ENCODE measurements at regions not wholly inside any gene's neighbourhood (a gene's known extent, or its start where the extent isn't known, plus 50 kb on each side); places are given as distances from the start of the nearest gene placed in this dataset.

DNA sequence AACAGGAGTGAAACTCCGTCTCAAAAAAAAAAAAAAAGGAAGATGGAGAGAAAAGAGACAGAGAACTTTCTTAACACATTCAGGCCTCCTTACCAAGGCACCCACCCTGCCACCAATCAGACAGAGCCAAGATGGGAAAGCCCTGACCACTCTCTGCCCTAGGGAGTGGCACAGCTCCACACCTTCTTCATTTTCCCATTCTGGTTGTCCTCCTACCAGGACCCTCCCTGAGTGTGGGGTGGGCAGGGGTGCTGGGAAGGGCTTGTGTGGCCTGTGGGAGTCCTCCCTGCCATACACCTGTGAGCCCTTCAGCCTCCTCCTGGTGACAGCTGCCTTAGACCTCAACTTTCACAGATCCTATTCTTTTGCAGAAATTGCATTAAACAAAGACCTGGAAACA lies 513.6 kb downstream of the BCL11B start:
- DNase-seq, result no peak

DNA sequence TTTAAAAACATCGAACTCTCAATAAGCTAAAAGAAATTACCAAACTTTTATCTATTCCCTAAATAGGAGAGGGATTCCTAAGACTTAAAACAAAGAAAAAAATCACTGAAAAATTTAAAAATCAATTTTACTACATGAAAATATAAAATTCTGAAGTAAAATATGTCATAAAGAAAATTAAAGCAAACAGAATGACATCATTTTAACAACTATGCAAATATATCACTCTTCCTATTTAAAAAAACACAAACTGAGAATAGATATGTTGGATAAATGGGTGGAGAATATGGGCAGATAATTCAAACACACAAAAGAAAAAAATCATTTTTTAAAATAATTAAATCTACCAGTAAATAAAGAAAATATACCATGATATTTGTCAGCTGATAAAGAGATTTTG lies 510.0 kb downstream of the BCL11B start:
- no peak for DNase-seq

DNA sequence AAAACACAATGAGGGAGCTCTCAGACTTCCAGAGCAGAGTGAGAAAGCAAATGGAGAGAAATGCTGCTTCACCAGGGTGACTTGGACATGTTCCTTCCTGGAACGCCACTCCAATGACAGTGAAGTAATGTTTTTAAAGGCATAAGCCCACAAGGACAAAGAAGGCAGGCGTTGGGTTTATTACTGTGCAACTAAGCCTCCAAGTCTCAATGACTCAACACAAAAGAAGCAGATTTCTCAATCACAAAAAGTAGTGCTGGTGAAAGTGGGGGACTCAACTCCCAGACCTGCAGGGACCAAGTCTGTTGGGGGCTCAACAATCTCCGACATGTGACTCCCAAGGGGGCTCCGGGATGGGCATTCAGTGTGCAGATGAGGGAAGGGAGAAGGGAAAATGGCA lies 505.2 kb downstream of the BCL11B start:
- DNase-seq, result no peak

DNA sequence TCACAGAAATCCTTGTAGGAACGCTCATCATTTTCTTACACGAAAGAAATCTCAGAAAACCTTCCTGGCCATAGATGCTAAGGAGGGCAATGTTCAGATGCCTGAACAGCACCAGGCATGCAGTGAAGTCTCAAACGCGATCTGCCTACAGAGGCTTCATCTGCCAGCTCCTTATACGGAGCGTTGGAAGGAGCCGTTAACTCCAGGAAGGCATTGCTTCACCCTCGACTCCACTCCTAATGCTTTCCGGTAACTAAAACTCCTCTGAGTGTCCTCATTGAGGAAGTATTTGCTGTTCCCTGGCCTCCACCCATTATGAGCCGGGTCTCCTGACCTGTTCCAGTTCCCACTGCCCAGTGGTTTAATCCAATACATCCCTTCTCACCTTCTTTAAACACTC lies 502.7 kb downstream of the BCL11B start:
- DNase-seq, result no peak

DNA sequence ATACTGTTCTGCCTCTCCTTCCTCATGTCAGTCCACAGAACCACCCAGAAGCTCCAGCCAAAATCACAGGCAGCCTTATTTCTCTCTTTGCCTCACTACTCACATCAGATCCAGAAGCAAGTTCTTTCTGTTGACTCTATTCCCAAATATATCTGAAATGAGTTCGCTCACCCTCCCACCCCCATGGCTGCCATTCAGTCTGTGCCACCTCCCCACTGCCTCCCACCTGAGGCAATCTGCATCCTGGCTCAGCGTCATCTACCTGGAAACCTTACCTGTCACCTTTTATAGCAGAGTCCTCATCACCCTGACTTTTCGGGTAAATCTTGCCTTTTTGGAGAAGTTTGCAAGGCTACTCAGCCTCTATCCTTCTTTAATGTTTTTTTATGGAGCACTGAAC lies 501.8 kb downstream of the BCL11B start:
- DNase-seq, result no peak

DNA sequence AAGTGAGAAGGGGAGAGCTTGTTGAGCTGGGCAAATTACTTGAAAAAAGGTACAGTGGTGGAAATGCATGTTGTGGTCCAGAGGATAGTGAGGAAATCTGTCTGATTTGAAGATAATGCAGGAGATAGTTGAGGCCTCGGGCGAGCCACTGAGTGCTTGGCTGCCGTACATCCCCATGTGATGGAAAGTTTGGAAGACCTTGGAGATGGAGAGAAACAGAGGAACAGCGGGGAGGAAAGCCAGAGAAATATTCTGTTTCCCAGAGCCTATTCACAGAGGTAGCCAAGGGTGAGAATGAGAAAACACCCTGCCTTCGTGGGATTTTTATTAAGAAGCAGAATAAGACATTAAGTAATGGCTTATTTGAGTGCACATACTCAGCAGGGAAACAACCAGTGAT lies 498.2 kb downstream of the BCL11B start:
- DNase-seq, result no peak

DNA sequence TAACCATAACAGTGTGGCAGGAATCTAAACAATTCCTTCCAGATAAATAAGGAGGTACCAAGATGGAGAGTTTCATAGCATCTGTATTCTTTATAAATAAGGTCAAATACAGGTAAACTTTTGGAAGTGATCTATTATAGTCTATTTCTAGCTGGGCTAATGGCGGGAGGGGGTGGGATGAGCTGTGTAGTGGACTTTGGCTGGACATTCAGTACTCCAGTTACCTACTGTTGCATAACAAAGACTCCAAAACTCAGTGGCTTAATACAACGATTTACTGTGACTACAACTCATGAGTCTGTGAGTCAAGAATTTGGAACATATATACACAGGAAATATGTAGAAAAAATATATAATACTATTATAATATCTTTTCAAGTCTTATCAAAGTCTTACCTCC lies 496.1 kb downstream of the BCL11B start:
- DNase-seq, result no peak

DNA sequence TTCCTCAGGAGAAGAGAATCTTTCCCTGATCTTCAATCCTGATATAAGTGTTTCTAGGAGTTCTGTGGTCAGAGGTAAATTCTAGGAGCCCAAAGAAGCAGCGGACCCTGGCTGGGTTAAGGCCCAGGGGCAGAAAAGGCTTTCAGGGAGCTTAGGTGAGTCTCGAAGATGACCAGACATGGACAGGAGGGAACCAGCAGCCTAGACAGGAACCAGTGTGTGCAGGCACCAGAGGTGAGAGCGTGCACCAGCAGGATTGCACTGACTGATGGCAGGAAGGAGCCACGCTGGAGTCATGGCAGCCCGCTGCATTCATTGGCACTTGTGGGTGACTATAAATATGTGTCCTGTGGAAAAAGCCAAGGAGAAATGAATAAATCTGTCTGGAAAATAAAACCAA lies 489.9 kb downstream of the BCL11B start:
- no peak for DNase-seq

DNA sequence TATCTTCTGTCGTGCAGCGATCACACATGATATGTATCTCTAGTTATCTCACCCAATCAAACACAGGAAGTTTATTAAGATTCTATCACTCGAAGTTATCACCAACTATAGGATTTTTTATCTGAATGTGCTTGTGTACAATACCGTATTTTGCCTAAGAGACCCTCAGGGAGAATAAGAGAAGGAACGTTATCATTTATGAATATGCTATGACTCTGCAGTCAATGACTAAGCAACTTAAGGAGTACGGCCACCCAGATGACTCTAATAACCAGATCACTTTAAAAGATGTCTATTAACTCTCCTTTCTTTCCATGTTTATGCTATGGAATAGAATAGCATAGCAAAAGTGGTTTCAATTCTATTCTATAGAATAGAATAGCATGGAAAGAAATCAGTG lies 486.4 kb downstream of the BCL11B start:
- no peak for DNase-seq

DNA sequence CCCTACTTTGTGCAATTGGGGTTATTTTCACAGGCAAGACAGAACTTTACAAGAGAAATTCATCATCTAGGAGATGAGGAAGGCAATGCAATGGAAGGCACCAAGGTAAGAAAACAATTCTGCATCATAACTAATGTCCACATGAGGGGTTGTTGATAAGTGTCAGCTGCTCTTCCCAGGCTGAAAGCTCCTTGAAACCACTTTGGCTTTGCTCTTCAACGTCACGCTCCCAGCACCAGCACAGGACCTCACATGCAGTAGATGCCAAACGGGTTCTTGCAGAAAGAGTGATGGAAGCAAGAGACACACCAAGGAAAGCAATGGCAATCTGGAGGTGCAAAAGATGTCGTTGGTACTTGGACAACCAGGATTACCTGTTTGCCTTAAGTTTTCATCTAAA lies 485.5 kb downstream of the BCL11B start:
- DNase-seq, result no peak

DNA sequence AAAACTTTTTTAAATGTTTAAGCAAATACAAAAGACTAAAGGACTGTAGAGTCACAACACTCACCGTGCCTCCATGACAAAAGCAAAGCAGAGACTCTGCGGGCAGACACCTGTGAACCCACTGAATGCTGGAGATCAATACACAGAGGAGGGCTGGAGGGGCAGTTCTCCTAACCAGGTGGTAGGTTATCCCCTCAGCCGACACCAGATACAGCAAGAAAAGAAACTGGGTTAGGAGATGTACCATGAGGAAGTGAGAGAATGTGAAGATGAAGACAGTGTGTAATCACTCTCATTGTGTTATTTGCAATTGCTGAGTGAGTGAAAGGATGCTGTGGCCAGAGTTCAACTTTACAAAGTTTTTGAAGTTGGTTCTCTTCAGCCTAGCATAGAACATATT lies 480.3 kb downstream of the BCL11B start:
- no peak for DNase-seq

DNA sequence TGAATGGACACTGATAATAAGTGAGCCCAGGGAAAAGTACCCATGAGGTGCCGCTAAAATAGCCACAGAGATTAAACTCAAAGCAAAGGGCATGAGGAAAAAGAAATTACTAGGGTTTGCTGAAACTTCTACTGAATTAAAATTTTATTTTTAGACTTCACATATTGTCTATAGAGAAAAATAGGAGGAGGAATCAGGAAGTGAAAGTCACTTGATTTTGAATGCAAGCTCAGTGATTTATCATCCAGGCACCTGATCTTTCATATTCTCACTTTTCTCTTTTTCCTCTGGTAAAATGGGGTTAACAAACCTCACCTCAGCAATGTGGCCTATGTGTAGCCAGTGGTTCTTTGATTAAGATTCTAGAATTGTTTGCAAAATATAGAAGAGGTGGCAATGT lies 479.8 kb downstream of the BCL11B start:
- no peak for DNase-seq

DNA sequence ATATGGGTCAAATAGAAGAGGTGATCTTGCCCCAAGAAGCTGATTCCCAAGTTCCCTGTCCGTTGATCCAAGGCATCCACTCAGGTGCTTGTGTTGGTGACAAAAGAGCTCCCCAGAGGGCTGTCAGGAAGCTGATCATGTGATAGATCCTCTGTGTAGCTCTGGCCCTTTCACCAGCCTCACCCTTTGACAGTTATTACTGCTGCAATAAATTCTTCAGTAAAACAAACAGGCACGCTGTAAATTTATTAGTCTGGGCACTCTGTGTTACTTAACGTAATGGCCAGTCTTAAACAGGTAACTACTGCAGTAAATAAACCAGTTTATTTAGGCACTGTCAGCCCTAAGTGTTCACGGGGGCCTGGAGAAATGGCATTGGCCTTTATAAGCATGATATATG lies 473.9 kb downstream of the BCL11B start:
- DNase-seq, result no peak

DNA sequence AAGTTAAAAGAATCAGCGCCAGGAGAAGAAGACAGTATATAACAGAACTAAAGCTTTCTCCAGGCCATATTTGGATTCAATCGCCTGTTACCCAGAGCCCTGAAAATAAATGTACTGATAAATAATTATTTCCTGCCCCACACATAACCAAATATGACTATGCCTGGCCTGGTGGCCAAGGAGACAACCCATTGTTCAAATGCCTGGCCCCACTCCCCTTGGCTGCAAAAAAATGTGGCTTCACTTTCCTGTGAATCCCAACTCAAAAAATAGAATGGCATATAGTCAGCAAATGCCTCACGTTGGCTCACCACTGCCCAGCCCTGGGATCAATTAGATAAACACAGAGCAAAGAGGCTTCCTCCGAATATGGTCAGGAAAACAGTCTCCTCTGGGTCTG lies 472.1 kb downstream of the BCL11B start:
- DNase-seq, result no peak

DNA sequence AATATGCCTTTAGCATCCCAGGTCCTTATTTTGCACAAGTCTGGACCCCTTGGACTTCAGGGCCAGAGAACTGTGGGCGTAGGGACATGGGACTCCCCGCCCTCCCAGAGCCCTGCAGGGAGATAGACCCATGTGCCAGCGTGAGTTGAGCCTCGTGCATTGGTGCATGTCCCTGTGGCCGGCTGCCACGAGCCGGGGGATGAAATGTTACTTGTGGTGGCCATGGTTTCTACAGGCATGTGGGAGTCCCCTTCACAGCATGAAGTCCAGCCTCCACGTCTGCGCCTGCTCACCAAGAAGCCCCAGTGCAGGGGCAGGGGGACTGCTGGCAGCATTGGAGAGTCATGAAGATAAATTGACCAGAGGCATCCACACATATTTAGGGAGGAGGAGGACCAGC lies 470.0 kb downstream of the BCL11B start:
- no peak for DNase-seq

DNA sequence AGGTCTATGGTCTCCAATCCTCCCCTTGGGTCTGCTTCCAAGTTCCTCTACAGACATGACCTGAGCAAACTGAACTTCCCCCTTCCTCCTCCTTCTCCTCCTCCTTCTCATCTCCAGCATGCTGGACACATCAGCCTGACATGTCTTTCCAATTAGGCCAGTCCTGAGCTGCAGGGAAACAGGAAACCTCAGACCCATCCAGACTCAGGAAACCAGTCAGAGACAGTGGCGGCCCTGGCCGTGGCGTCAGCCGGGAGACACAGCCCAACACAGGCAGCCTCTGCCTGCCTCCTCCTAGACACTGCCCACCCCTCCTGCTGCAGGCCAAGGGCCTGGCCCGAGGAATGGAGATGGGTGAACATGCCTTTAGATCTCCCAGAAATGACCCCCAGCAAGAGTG lies 468.8 kb downstream of the BCL11B start:
- DNase-seq, result no peak

DNA sequence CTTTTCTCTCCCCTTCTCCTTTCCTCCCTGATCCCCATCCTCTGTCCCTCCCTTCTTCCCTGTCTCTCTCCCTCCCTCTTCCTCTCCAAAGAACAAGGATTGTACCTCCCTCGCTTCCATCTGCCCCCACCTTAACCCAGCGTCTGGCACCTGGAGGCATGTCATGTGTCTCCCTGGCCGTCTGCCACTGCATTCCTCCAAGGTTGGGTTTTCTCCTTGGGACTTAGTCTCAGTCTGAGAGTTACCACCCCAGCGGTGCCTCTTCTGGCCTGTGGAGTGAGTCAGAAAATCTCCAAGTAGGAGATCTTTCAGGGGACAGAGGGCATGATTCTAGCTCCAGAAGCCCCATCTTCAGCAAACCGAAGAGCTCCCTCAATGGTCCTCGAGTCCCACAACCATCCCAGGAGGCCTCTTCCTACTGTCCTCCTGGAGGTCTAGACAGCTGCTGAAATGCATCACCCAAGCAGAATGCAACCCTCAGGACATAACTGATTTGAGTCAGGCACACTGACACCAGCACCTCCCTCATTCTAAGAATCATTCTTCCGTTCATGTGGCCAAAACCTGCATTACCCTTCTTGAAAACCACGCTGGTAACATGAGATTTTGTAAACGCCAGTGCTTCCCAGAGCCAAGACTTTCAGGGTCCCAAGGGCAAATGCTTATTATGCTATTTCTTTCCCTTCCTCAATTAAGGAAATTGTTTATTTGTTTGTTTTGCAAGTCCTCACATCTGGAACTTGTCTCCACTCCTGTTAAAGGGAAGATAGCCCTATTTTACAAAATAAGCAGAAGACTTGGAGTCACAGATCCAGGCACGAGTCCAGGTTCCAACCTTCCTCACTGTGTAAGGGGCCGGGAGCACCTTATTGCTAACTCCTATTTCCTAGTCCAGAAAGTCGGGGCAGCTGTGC lies 463.2 kb downstream of the BCL11B start:
- DNase-seq, result no peak

DNA sequence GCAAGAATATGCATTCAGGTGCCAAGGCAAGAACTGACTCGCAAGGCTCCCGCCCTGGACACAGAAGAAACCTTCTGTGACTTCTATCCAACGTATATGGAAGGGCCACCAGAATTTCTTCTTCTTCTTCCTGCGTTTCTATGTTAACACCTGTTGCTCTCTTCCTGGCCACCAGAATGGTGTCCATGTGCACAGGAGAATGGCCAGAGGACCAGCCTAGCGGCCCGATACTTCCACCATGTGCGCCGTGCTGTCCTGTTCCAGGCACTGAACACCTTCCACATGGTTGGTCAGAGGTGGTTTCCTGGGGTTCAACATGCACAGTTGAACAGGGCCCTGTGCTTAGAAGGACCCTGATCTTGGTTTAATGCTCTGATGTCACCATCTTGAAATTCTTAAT lies 455.8 kb downstream of the BCL11B start:
- no peak for DNase-seq

DNA sequence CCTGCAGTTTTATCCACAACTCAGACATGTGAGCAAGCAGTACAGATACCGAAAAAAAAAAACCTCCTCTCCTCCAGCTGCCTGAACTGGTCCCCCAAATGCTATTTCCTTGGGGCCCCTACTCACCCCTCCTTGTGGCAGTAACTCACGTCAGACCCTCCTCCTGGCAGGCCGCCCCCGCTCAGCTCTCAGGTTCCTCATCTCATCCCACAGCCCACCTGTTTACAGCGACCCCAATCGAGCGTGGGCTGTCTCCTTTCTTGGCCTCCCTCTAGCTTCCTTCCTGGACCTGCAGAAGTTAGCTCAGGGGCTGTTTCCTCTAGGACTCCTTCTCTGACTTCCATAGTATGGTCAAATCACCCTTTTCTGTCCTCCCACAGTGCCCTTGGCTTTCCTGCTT lies 455.3 kb downstream of the BCL11B start:
- no peak for DNase-seq

DNA sequence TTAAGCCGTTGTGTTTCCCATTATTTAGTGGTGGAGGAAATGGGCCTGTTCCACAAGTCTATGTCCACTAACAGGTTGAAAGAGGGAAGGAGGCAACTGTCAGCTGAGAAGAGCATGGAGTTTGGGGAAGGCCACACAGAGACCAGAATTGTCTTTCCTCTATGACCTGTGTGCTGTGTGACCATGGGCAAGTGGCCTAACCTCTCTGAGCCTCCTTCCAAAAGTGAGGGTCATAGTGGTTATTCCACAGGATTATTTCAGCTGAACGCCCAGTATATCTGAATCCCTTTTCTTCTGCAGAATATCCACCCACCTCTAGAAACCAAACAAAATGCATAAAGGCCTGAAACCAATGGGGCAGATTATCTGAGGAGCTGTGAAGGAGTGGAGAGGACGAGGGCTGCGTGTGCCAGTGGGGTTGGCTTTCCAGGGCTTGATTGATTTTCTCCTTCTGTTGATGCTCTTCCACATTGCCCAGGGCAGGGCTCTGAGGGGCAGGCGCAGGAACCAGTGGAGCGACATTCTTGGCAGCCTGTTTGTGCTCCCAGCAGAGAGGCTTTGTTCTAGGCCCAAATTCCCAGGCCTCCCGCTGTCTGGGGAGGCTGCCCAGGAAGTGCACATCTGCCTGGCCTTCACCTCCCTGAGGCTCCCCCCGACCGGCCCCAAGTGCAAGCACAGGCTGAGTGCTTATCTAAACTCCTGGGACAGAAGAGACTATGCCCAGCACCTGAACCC lies 452.7 kb downstream of the BCL11B start:
- DNase-seq, result no peak

DNA sequence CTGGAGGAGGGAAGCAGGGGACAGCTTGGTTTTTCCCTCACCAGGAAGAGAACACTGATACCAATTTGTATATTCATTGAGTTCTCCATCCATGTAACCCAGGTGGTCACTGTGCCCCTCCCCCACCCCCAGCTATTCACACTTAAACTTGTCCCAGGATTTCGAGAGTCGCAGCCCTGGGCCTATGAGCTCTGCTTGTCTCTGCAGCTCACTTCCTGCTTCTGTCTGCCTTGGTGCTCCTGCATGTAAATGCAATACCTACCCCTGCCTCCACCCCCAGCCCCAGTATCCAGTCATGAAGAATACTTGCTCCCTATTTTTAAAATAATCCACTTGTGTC lies 452.2 kb downstream of the BCL11B start:
- no peak for DNase-seq

DNA sequence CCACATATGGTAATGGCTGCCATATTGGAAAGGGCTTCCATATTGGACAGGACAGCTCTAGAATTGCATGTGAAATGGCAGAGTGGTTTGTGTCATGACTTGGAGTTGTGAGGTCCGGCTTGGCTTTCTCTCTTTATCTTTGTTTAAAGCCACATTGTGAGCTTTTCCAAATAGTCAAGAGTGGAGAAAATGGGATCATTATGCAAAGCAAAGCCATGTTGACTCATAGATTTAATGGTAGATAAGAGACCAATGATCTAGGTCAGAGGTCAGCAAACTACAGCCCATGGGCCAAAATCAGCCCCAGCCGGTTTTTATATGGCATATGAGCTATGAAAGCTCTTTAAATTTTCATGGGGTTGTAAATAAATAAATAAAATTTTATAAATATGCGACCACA lies 449.1 kb downstream of the BCL11B start:
- no peak for DNase-seq

DNA sequence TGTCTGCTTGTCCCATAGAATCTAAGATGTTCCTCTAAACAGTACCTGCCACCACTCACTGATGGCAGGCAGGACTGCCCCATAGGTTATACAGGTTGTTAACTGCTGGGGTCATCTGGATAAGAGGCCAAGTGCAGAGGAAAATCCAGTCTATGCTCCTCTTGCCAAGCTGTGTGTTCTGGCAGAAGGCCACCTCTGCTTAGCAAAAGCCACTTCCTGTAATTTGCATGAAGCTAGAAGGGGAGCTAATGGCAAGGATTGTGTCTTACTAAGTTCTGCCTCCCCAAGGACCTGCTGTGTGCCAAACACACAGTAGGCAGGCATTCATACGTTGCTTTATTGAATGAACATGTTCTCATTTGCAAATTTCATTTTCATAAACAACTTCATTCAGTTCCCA lies 445.4 kb downstream of the BCL11B start:
- no peak for DNase-seq

DNA sequence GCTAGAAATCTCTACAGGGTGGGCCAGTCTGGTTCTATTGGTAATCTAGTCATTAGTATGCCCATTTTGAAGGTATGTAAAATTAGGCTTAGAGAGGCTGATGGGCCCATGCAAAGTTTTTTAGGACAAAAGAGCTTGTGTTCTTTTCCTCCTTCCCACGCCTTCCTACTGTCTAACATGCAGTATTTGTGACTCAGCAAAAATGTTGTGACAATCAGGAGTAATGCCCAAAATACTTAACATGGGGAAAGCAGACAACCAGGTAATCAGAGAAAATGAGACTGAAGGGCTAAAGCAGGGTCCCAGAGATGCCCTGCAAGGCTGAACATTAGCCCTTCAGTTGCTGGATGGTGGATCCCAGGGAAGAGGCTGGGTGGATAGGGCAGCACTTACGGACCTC lies 437.9 kb downstream of the BCL11B start:
- no peak for DNase-seq
